AG04450 (cell line): ENCODE measurements at regions not wholly inside any gene's neighbourhood (a gene's known extent, or its start where the extent isn't known, plus 50 kb on each side); places are given as distances from the start of the nearest gene placed in this dataset.

Experiments
- CTCF ChIA-PET: fragments of 300-600, 350-600 bp; formaldehyde crosslinking; extraction: SDS; loops from one replicate; lab custom pipeline; 2022; ENCODE audit warnings: antibody characterized with exemption, inconsistent platforms; lab: Charles Lee
- POLR2A ChIA-PET: fragments of 350-600 bp; formaldehyde crosslinking; extraction: SDS; loops from one replicate; lab custom pipeline; 2021; ENCODE audit warnings: antibody characterized with exemption, inconsistent platforms; lab: Yijun Ruan, JAX
- DNase-seq: peaks from one replicate; pipeline ENCODE4 v3.0.0-alpha.2; 2011; ENCODE audit warnings: low read depth, low spot score
- H3K27ac ChIP-seq: one replicate; pipeline ENCODE4 v1.5.1; 2012; ENCODE audit warnings: low read depth, low read length, control low read depth
- H3K27me3 ChIP-seq: one replicate; pipeline ENCODE4 v1.6.0; 2012; ENCODE audit warnings: low read length; ENCODE audit not compliant: control insufficient read depth, insufficient read depth
- H3K4me3 ChIP-seq: 2 replicates; pipeline ENCODE4 v1.5.1; 2011; ENCODE audit warnings: mild to moderate bottlenecking, low read depth, low read length, control low read depth
- H3K9me3 ChIP-seq: 2 replicates; pipeline ENCODE4 v1.5.1; 2012; ENCODE audit warnings: low read length; ENCODE audit not compliant: control insufficient read depth, insufficient read depth
- TF ChIP-seq, protein P1 (sequence below): IDR thresholded peaks from 2 replicates; pipeline ENCODE4 v1.5.1; 2011; ENCODE audit warnings: low read depth, low read length, control low read depth, inconsistent platforms

DNA sequence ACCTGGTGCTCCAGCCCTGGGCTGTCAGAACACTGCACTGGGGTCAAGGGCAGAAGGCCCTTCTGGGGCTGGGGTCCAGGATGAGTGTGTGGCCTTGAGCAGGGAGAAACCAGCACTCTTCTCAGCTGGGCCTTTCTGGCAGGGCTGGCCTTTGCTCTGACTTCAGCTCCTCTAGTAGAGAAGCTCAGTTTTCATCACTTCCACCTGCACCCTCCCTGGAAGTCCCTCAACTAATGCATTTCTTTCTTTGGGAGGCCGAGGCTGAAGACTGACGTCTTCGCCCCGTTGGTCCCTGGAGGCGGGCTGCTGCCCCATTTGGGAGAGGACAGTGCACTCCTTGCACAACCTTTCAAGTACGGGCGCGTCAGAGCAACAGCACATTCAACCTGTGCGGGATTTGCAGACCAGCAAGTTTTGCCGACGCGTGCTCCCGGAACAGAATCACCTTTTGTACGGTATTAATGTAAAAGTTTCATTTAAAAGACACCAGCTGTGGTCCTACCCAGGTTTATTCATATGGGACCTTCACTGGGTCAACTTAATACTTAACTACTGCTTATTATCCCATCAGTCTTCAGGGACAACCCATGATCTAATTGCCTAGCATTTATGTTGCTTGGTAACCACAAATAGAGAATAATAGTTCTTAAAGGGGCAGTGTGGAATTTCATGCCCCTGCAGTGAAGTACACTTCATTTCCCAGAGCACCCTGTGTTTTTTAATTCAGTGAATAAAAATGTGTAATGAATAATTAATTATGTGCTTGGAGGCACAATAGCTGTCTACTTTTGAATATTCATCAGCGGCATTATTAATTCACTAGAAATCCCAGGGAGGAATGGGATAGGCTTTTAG lies 134.8 kb upstream of the VRK1 start:
- no peak overlapping the region for H3K27ac ChIP-seq
- CTCF ChIA-PET: no interaction called here
- DNase-seq: no peak
- peaks cover 7% of the 10 kb centered on the region for H3K27me3 ChIP-seq
- H3K9me3 ChIP-seq: no peaks in the 10 kb centered on the region
- H3K4me3 ChIP-seq: no peak overlapping the region
- TF ChIP-seq, protein P1, sequence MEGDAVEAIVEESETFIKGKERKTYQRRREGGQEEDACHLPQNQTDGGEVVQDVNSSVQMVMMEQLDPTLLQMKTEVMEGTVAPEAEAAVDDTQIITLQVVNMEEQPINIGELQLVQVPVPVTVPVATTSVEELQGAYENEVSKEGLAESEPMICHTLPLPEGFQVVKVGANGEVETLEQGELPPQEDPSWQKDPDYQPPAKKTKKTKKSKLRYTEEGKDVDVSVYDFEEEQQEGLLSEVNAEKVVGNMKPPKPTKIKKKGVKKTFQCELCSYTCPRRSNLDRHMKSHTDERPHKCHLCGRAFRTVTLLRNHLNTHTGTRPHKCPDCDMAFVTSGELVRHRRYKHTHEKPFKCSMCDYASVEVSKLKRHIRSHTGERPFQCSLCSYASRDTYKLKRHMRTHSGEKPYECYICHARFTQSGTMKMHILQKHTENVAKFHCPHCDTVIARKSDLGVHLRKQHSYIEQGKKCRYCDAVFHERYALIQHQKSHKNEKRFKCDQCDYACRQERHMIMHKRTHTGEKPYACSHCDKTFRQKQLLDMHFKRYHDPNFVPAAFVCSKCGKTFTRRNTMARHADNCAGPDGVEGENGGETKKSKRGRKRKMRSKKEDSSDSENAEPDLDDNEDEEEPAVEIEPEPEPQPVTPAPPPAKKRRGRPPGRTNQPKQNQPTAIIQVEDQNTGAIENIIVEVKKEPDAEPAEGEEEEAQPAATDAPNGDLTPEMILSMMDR: no peak
- POLR2A ChIA-PET: no interaction called here

DNA sequence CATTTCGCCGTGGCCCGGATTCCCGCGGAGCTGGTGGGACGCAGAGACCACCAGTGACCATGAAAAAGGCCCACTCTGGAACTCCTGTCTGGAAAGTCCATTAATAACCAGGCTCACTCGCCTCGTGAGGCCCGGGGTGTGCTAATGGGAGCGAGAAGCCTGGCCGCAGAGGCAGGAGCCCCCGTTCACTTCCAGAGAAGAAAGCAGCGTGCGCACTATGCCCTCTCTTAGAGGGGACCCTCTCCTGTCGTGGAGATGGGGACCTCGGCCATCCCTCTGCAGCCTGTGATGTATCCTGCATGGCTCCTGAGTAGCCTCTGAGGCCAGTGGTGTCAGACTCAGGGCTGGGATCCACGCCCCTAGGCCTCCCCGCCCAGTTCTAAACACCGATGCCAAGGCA lies 134.1 kb upstream of the VRK1 start:
- DNase-seq: no peak
- ChIA-PET POLR2A (no interaction called here), CTCF (no interaction called here)
- Histone ChIP-seq H3K4me3 (no peak overlapping the region), H3K9me3 (no peaks in the 10 kb centered on the region), H3K27ac (no peak overlapping the region), H3K27me3 (peaks cover 10% of the 10 kb centered on the region)
- TF ChIP-seq, protein P1: no peak

DNA sequence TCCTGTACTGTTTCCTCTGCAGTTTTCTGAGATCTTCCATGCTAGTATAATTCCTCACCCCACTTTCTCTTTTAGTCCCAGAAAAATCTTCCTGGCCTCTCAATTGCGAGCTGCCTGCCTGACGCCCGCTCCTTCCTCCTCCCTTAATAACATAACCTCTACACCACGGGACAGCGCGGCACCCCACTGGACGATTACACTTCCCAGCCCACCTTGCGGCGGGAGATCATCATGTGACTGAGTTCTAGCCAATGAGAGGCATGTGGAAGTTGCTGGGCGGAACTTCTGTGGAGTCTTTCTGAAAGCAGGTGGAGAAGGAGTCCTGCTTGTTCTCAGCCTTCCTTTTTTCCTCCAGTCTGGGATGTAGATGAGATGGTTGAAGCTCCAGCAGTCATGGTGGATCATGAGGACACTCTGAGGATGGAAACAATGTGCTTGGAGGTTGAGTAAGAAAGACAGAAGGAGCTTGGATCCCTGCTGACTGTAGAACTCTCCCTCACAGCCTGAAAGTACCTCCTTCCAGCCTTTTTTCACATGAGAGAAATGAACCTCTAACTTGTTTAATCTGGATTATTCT lies 133.6 kb upstream of the VRK1 start:
- ChIA-PET CTCF (interaction anchor here (0.6 kb wide), 1 partner anchor 142 kb away, joined by 6 read pairs; no protein-coding TSS in a partner anchor), POLR2A (no interaction called here)
- no peaks in the 10 kb centered on the region for H3K9me3 ChIP-seq
- TF ChIP-seq, protein P1: no peak
- H3K27me3 ChIP-seq: peaks cover 12% of the 10 kb centered on the region
- no peak overlapping the region for H3K27ac ChIP-seq
- H3K4me3 ChIP-seq: no peak overlapping the region
- DNase-seq: no peak

DNA sequence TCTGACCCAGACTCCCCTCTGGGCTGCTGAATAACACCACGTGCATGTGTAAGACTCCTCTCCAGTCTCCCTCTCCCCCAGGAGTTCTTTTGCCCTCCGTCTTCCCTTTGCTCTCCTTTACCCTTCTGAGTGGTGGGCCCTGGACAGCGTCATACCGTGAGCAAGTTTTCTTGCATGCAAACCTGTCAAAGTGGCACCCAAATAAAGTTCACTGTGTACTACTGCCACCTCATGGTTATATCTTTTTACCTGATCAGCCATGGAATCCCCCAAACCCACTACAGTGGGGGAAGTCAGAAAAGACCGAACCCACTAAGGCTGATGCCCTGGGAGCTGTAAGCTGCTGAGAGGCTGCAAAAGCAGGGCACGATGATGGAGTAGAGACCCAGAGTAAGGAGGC lies 131.1 kb upstream of the VRK1 start:
- H3K27me3 ChIP-seq: peaks cover 10% of the 10 kb centered on the region
- H3K27ac ChIP-seq: no peak overlapping the region
- H3K9me3 ChIP-seq: no peaks in the 10 kb centered on the region
- DNase-seq: no peak
- no peak overlapping the region for H3K4me3 ChIP-seq
- TF ChIP-seq, protein P1: no peak
- CTCF ChIA-PET: no interaction called here
- POLR2A ChIA-PET: no interaction called here

DNA sequence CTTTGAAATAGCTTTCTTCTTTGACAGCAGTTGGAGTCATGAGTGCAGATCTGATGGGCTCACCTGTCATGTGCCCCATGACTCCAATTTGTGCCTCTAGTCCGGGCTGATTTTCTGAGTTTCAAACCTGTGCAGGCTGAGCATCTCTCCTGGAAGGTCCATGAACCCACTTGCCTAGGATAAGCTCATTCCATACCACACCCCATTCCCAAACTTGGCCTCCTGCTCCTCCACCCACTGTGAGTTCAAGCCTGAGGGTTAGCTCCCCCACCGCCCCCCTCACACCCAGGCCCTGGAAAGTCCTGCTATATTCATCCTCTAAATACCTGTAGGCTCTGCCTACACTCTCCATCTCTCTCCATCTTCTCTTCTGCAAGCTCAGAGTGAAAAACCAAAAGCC lies 126.8 kb upstream of the VRK1 start:
- Histone ChIP-seq H3K4me3 (no peak overlapping the region), H3K27ac (no peak overlapping the region), H3K9me3 (no peaks in the 10 kb centered on the region), H3K27me3 (peaks cover 5% of the 10 kb centered on the region)
- TF ChIP-seq, protein P1: no peak
- POLR2A ChIA-PET: no interaction called here
- CTCF ChIA-PET: no interaction called here
- DNase-seq: no peak
